ENCODE measurements at regions not wholly inside any gene's neighbourhood (a gene's known extent, or its start where the extent isn't known, plus 50 kb on each side); places are given as distances from the start of the nearest gene placed in this dataset.

- TF ChIP-seq NKRF (conservative IDR thresholded peaks at IDR 0.05) (no peak), JUND (IDR thresholded peaks at IDR 0.05; ENCODE audit: low read depth, low read length) (no peak), ESRRA (IDR thresholded peaks at IDR 0.05; ENCODE audit: low read length) (no peak), TCF3 (IDR thresholded peaks at IDR 0.05; ENCODE audit: borderline replicate concordance, insufficient read depth, low read depth, low read length) (no peak), DPF2 (IDR thresholded peaks at IDR 0.05) (no peak), CBX5 (IDR thresholded peaks at IDR 0.05; ENCODE audit: low read depth) (no peak), SP1 (IDR thresholded peaks at IDR 0.05; ENCODE audit: low read depth, low read length) (no peak), HCFC1 (IDR thresholded peaks at IDR 0.05; ENCODE audit: low read length) (no peak), NBN (IDR thresholded peaks at IDR 0.05) (no peak), EED (IDR thresholded peaks at IDR 0.05; ENCODE audit: low read depth) (no peak)
Measured at GRCh38 chr6:169395080-169395805, 141.6 kb upstream of the THBS2 start (continued).

- no peak overlapping the region for H2AFZ ChIP-seq (ENCODE audit: control insufficient read depth, low read depth, low read length)
- in situ Hi-C loops (cut with MboI): no loop called here
- H3K27me3 ChIP-seq (replicated peaks in 1 of 2; ENCODE audit: control insufficient read depth in 2 of 2, insufficient read depth in 2 of 2, low read length in 1 of 2): no peaks in the 10 kb centered on the region
- POLR2A ChIA-PET: no interaction called here
- CTCF ChIA-PET: no interaction called here
- no peaks in the 10 kb centered on the region for H3K79me2 ChIP-seq (ENCODE audit: control insufficient read depth, insufficient read depth, low read length)
- RAD21 ChIA-PET (ENCODE audit: unreplicated experiment): no interaction called here
- FAIRE-seq (no peak), DNase-seq (ENCODE audit: low read depth, low spot score) (no peak), ATAC-seq (no peak)
- no peak overlapping the region for H3K4me2 ChIP-seq (ENCODE audit: control insufficient read depth, insufficient read depth)
- no peaks in the 10 kb centered on the region for H4K20me1 ChIP-seq (ENCODE audit: control insufficient read depth, insufficient read depth)
- H3K4me3 ChIP-seq: no peak overlapping the region
- SMC1A ChIA-PET (ENCODE audit: uncharacterized antibody, unreplicated experiment): no interaction called here
- no peak overlapping the region for H3K9ac ChIP-seq (ENCODE audit: control insufficient read depth, insufficient read depth, low read length)
- no peaks in the 10 kb centered on the region for H3K4me1 ChIP-seq (ENCODE audit: control insufficient read depth, insufficient read depth, low read length)
- WGBS (ENCODE audit: insufficient coverage, insufficient replicate concordance, low lambda C conversion rate, missing lambda C conversion rate): 48% methylated on average over 13 of the region's 13 CpGs
- BruUV-seq (replicated peaks): no TSS peak
- no peaks in the 10 kb centered on the region for H3K36me3 ChIP-seq (ENCODE audit: control insufficient read depth in 2 of 2, insufficient read depth in 2 of 2, low read length in 1 of 2)
- no peak overlapping the region for H3K27ac ChIP-seq (ENCODE audit: control insufficient read depth, insufficient read depth)
- intact Hi-C loops (cut with micrococcal nuclease; ENCODE audit: unreplicated experiment): no loop called here
- no peaks in the 10 kb centered on the region; the same call in 2 of the 3 replicates for H3K9me3 ChIP-seq (replicated peaks; ENCODE audit: control insufficient read depth, insufficient read depth, low read length)
- TF ChIP-seq USF2 (IDR thresholded peaks at IDR 0.05; ENCODE audit: borderline replicate concordance, low read depth, low read length) (no peak), SRF (IDR thresholded peaks at IDR 0.05; ENCODE audit: low read depth in 2 of 2, low read length in 2 of 2) (no peak), SMAD1 (IDR thresholded peaks at IDR 0.05; ENCODE audit: low read depth, partially characterized antibody) (no peak), RCOR1 (conservative IDR thresholded peaks at IDR 0.05; ENCODE audit: low read depth, low read length) (no peak), SPI1 (IDR thresholded peaks at IDR 0.05; ENCODE audit: borderline replicate concordance, insufficient read depth, low read depth, low read length) (no peak), USF1 (IDR thresholded peaks at IDR 0.05; ENCODE audit: borderline replicate concordance, extremely low read length, insufficient read depth, low read depth, low read length) (no peak), PKNOX1 (IDR thresholded peaks at IDR 0.05) (no peak), LARP7 (IDR thresholded peaks at IDR 0.05) (no peak)
Measured at GRCh38 chr6:169393753-169394152, 140.1 kb upstream of the THBS2 start.
